ENCODE measurements at regions not wholly inside any gene's neighbourhood (a gene's known extent, or its start where the extent isn't known, plus 50 kb on each side); places are given as distances from the start of the nearest gene placed in this dataset.
"Not testable (repeated sequence)": the region's sequence is repeated elsewhere in the genome, so short reads cannot be mapped to it uniquely, and the experiment has no call there.

DNA sequence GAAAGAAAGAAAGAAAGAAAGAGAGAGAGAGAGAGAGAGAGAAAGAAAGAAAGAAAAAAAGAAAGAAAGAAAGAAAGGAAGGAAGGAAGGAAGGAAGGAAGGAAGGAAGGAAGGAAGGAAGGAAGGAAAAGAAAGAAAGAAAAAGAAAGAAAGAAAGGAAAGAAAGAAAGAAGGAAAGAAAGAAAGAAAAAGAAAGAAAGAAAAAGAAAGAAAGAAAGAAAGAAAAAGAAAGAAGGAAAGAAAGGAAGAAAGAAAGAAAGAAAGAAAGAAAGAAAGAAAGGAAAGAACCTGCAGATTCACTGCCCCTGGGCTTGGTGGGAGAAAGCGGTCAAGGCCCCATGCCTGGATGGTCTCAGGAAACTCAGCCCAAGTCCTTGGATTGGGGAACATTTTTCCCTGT, 1426.2 kb downstream of the BRD1 start:
- WGBS, 2 experiments (ENCODE audit: extremely low coverage in 2 of 2, insufficient read length in 1 of 2): no CpG with 5 or more reads among the region's 1 CpG
- intact Hi-C loops (cut with micrococcal nuclease); H4K5ac ChIP-seq (ENCODE audit: low read depth, low read length); H2BK5ac ChIP-seq (ENCODE audit: low read depth, low read length, poor library complexity, severe bottlenecking); H2AFZ ChIP-seq (replicated peaks; ENCODE audit: low read length, poor library complexity); BruUV-seq (replicated peaks); in situ Hi-C loops (cut with MboI; ENCODE audit: low sequenced_read_pairs); CTCF ChIA-PET; H3K56ac ChIP-seq (ENCODE audit: extremely low read depth, insufficient read depth, low read length); H2BK20ac ChIP-seq (ENCODE audit: low read depth, low read length); H2BK120ac ChIP-seq (ENCODE audit: low read depth, low read length); H3K4me1 ChIP-seq (ENCODE audit: control insufficient read depth, insufficient read depth, low read length); H4K91ac ChIP-seq (ENCODE audit: insufficient read depth, low read depth, low read length); H4K20me1 ChIP-seq (ENCODE audit: insufficient read depth, low read length); POLR2A ChIA-PET (ENCODE audit: unreplicated experiment); H3K4me2 ChIP-seq (ENCODE audit: low read depth, low read length); H3K14ac ChIP-seq (replicated peaks; ENCODE audit: low read depth, low read length); H3K36me3 ChIP-seq (ENCODE audit: control insufficient read depth, insufficient read depth, low read length); H4K8ac ChIP-seq (ENCODE audit: low read depth in 2 of 2, low read length in 2 of 2); H3K27me3 ChIP-seq (ENCODE audit: control insufficient read depth, insufficient read depth, low read length); H2AK9ac ChIP-seq (replicated peaks; ENCODE audit: low read depth, low read length, poor library complexity); DNase-seq; H3K9me1 ChIP-seq (ENCODE audit: insufficient read depth, low read length); dilution Hi-C loops (cut with HindIII; ENCODE audit: low sequenced_read_pairs, unreplicated experiment); H3K9ac ChIP-seq (ENCODE audit: low read depth, low read length); H3K4me3 ChIP-seq (ENCODE audit: insufficient read depth, low read depth, low read length); H3K23ac ChIP-seq (ENCODE audit: low read depth, low read length); H3K4ac ChIP-seq (ENCODE audit: low read depth, low read length); H2AK5ac ChIP-seq (ENCODE audit: low read depth, low read length); H3K27ac ChIP-seq (ENCODE audit: insufficient read depth, low read length); H2BK15ac ChIP-seq (ENCODE audit: low read depth, low read length); ATAC-seq (ENCODE audit: low read depth); H3K79me1 ChIP-seq (ENCODE audit: low read depth in 1 of 2, low read length in 2 of 2); H3K18ac ChIP-seq (ENCODE audit: low read depth, low read length): not testable (repeated sequence)
- H3K9me3 ChIP-seq (ENCODE audit: control insufficient read depth, insufficient read depth, low read length): peaks cover 53% of the 10 kb centered on the region

Data from IMR-90 (cell line).